ENCODE measurements at regions not wholly inside any gene's neighbourhood (a gene's known extent, or its start where the extent isn't known, plus 50 kb on each side); places are given as distances from the start of the nearest gene placed in this dataset.

GRCh38 chr18:46271488-46271887 is 167.3 kb downstream of the HAUS1 start:
- no peak for TF ChIP-seq POLR2A (IDR thresholded peaks at IDR 0.05)
- no peak for TF ChIP-seq CTCF (IDR thresholded peaks at IDR 0.05)
- no peak for TF ChIP-seq POLR2AphosphoS5 (IDR thresholded peaks at IDR 0.05; ENCODE audit: insufficient read depth in 1 of 2, low read depth in 1 of 2)

All from vagina (tissue), 2 donors.